ENCODE measurements at regions not wholly inside any gene's neighbourhood (a gene's known extent, or its start where the extent isn't known, plus 50 kb on each side); places are given as distances from the start of the nearest gene placed in this dataset.

DNA sequence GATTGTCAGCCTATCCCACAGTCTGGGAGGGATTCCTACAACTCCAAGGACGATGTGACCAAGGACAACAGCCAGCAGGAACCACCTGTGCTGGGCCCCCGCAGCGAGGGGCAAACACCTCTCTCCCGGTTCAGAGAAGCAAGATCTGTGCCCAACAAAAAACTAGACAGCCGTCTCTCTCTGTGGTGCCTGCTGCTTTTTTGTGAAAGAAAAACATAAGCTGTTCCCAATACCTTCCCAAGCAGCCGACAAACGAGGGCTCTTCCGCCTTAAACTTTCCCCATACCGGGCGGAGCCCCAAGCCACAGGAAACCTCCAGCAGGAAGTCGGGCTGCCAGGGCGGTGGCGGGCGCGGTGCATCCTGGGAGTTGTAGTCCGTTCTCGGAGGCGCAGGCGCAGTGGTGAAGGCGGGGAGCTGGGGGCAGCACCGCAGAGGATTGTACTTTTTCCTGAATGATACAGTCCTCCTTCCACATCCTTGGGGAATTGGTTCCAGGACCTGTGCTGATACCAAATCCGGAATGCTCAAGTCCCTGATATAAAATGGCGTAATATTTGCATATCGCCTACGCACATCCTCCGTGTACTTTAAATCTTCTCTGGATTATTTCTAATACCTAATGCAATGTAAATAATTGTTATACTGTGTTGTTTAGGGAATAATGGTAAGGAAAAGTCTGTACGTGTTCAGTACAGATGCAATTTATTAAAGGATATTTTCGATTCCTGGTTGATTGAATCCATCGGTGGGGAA lies 63.1 kb upstream of the IRF2 start:
- peak in 1 of 2 donors; percentile 96 for TF ChIP-seq POLR2A (IDR thresholded peaks at IDR 0.05)
- TF ChIP-seq, protein P1, sequence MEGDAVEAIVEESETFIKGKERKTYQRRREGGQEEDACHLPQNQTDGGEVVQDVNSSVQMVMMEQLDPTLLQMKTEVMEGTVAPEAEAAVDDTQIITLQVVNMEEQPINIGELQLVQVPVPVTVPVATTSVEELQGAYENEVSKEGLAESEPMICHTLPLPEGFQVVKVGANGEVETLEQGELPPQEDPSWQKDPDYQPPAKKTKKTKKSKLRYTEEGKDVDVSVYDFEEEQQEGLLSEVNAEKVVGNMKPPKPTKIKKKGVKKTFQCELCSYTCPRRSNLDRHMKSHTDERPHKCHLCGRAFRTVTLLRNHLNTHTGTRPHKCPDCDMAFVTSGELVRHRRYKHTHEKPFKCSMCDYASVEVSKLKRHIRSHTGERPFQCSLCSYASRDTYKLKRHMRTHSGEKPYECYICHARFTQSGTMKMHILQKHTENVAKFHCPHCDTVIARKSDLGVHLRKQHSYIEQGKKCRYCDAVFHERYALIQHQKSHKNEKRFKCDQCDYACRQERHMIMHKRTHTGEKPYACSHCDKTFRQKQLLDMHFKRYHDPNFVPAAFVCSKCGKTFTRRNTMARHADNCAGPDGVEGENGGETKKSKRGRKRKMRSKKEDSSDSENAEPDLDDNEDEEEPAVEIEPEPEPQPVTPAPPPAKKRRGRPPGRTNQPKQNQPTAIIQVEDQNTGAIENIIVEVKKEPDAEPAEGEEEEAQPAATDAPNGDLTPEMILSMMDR (IDR thresholded peaks at IDR 0.05): no peak
- no peaks in the 10 kb centered on the region for H3K27me3 ChIP-seq
- H3K4me3 ChIP-seq (replicated peaks in 1 of 3): peak overlapping the region; percentile 39 to 89 (median 76)
- WGBS, 2 donors: 0 to 1% methylated on average over 23 to 26 of the region's 29 CpGs
- no peaks in the 10 kb centered on the region for H3K9me3 ChIP-seq
- peak overlapping the region; percentile 92 to 95 (median 93) for H3K27ac ChIP-seq
- intact Hi-C loops (cut with DNase I): loop anchor here (5.0 kb wide), 2 partner anchors 65 to 275 kb away; partner anchors contain the start of gene IRF2
- peaks cover 0 to 19% of the 10 kb centered on the region in 2 donors for H3K4me1 ChIP-seq
- H3K36me3 ChIP-seq: no peaks in the 10 kb centered on the region
- DNase-seq: peak; percentile 96

DNA sequence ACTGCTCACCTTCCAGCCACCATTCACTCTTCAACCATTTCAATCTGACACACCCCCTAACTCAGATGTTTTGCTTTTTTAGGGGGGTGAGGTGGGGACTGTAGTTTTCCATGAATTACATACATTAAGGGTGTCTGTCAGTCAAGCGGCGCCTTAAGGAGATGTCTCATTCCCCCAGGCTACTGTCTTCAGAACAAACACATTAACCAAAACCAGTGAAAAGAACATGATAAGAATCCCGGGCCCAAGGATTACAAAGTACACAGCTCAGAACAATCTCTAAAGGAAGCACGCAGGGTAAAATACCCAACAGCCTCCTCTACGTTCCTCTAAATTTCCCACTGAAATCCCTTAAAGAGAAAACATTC lies 62.5 kb upstream of the IRF2 start:
- no peak for DNase-seq

DNA sequence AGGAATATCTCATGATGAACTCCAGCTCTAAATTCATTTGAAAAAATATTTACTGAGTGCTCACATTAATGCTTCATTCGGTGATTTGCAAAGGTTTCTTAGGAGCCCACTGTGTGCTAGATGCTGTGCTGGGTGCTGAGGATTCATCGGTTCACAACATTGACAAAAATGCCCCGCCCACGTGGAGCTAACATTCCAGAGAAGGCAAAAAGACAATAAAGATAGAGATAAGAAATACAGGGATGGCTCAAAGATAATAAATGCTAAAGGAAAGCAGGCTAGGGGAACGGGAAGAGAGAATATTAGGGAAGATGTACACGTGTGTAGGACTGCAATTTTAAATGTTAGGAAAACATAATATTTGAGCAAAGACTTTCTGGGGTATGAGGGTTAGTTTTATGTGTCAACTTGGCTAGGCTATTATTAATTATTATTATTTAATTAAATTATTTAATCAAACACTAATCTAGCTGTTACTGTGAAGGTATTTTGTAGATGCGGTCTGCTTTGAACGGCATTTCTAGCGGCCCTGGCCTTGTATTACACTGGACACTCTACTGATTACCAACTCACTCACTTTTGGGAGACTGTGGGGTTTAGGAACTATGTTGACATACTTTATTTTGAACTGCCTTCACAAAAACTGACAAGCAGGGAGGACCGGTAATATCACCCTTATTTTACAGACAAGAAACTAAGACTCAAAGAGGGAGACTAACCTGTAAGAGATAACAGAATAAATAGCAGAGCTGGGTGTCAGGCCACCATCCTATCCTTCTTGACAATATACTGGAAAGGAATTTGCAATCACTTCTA lies 61.9 kb upstream of the IRF2 start:
- 68 to 69% methylated on average over 10 of the region's 10 CpGs for WGBS, 2 donors
- intact Hi-C loops (cut with DNase I): loop anchor here (5.0 kb wide), 2 partner anchors 64 to 274 kb away; partner anchors contain the start of gene IRF2
- Histone ChIP-seq H3K27me3 (no peaks in the 10 kb centered on the region), H3K9me3 (no peaks in the 10 kb centered on the region), H3K27ac (peak overlapping the region; percentile 92 to 95 (median 93)), H3K4me3 (replicated peaks in 1 of 3) (peak overlapping the region; percentile 39 to 89 (median 76)), H3K36me3 (no peaks in the 10 kb centered on the region), H3K4me1 (peaks cover 0 to 19% of the 10 kb centered on the region in 2 donors)
- no peak for DNase-seq
- TF ChIP-seq, protein P1 (IDR thresholded peaks at IDR 0.05): no peak
- no peak for TF ChIP-seq POLR2A (IDR thresholded peaks at IDR 0.05)

More for the DNA sequence above, 62.5 kb upstream of the IRF2 start:
- TF ChIP-seq POLR2A (IDR thresholded peaks at IDR 0.05): no peak
- TF ChIP-seq, protein P1 (IDR thresholded peaks at IDR 0.05): no peak
- no peaks in the 10 kb centered on the region for H3K27me3 ChIP-seq
- WGBS, 2 donors: 7 to 10% methylated on average over 5 of the region's 5 CpGs
- H3K4me1 ChIP-seq: peaks cover 0 to 19% of the 10 kb centered on the region in 2 donors
- H3K36me3 ChIP-seq: no peaks in the 10 kb centered on the region
- H3K27ac ChIP-seq: peak overlapping the region; percentile 92 to 95 (median 93)
- intact Hi-C loops (cut with DNase I): loop anchor here (5.0 kb wide), 2 partner anchors 65 to 275 kb away; partner anchors contain the start of gene IRF2
- H3K4me3 ChIP-seq (replicated peaks in 1 of 3): peak overlapping the region; percentile 39 to 89 (median 76)
- H3K9me3 ChIP-seq: no peaks in the 10 kb centered on the region

DNA sequence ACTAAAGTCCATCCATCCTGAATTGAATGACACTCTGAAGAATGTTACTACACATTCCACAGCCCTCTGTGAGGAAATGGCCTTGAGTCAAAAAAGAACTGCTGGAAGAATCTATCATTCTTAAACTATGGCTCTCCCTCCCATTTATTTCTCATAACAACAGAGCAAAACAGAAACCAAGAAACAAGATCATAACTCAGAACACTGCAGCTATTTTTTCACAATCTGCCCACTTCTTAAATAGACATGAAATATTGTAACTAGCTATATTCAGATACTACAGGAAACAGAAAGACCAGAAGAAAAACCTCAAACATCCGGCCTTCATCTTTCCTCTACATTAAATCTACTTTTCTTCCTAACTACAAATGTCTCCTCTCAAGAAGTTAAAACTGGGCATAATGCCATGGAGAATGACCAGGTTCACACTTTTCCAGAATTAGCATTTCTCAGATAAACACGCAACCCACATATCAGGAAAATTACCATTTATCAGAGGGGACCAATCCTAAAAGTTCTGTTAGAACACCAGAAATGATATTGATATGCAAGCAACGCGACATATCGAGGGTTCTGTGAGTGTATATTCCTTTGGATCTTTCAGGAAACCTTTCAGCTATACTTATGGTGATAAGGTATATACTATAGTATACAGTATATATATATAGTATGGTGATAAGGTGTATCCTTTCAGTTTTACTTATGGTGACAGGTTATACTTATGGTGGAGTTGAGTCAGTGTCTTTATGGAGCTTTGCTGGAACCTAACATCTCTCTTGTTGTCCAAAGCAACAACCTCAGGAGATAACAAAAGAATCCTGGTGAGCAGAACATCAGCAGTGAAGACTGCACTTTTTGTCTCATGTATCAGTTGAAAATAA lies 60.4 kb upstream of the IRF2 start:
- H3K27ac ChIP-seq: peak overlapping the region in 2 of 3 donors; percentile 6 to 7
- 81 to 83% methylated on average over 5 of the region's 5 CpGs for WGBS, 2 donors
- no peaks in the 10 kb centered on the region for H3K9me3 ChIP-seq
- no peak overlapping the region for H3K4me3 ChIP-seq (replicated peaks in 1 of 3)
- intact Hi-C loops (cut with DNase I): loop anchor here (5.0 kb wide), 2 partner anchors 62 to 272 kb away; partner anchors contain the start of gene IRF2
- no peak for TF ChIP-seq POLR2A (IDR thresholded peaks at IDR 0.05)
- TF ChIP-seq, protein P1 (IDR thresholded peaks at IDR 0.05): no peak
- no peaks in the 10 kb centered on the region for H3K36me3 ChIP-seq
- peaks cover 0 to 19% of the 10 kb centered on the region in 2 donors for H3K4me1 ChIP-seq
- DNase-seq: no peak
- H3K27me3 ChIP-seq: no peaks in the 10 kb centered on the region

All from thyroid gland (tissue), 4 donors.